Upper lobe of left lung (tissue), 4 donors: ENCODE measurements at regions not wholly inside any gene's neighbourhood (a gene's known extent, or its start where the extent isn't known, plus 50 kb on each side); places are given as distances from the start of the nearest gene placed in this dataset.

ENCODE experiments used
- CTCF ChIP-seq, 6 experiments: fragments of 450-650 bp in 4 of 6; fragments of 200-600 bp in 2 of 6; sonication (generic) in 2 of 6; IDR thresholded peaks; one replicate each; pipeline ENCODE4 v1.5.1; 2016 to 2019; ENCODE audit warnings: antibody characterized with exemption in 6 of 6
- EP300 ChIP-seq, 4 donors: sonication (generic); formaldehyde crosslinking; IDR thresholded peaks; one replicate each; pipeline ENCODE4 v1.5.1; 2017; ENCODE audit warnings: antibody characterized with exemption in 4 of 4, control low read depth in 2 of 4
- POLR2AphosphoS5 ChIP-seq, 2 donors: sonication (generic); formaldehyde crosslinking; IDR thresholded peaks; one replicate each; pipeline ENCODE4 v1.5.1; 2017; ENCODE audit warnings: antibody characterized with exemption in 2 of 2

GRCh38 chr10:9913876-9914514 lies 1103.7 kb upstream of the CELF2 start:
- TF ChIP-seq POLR2AphosphoS5 (IDR thresholded peaks at IDR 0.05) (no peak), CTCF (IDR thresholded peaks at IDR 0.05) (no peak), EP300 (IDR thresholded peaks at IDR 0.05) (no peak)
